IMR-90 (cell line): ENCODE measurements at regions not wholly inside any gene's neighbourhood (a gene's known extent, or its start where the extent isn't known, plus 50 kb on each side); places are given as distances from the start of the nearest gene placed in this dataset.

Experiments used
- ATAC-seq: fragments of 200-7000 bp; cut with Tn5 transposase; 2 replicates; pipeline ENCODE4 v1.9.1; 2020; ENCODE audit warnings: low read depth, mild to moderate bottlenecking, moderate library complexity
- BruUV-seq: library from RNA; stranded (reverse); fragments of 400-500 nt; replicated peaks from 2 replicates; lab custom pipeline; 2021; lab: Mats Ljungman, UMichigan
- CTCF ChIA-PET: fragments of 300-600 bp; formaldehyde crosslinking; extraction: SDS; loops from one replicate; lab custom pipeline; 2021; ENCODE audit warnings: antibody characterized with exemption; lab: Yijun Ruan, JAX
- POLR2A ChIA-PET: fragments of 300-600 bp; sonication (Branson Sonifier 250); formaldehyde crosslinking; loops from one replicate; lab custom pipeline; 2022; ENCODE audit warnings: antibody characterized with exemption; ENCODE audit not compliant: unreplicated experiment; lab: Charles Lee
- DNase-seq: peaks from one replicate; pipeline ENCODE4 v3.0.0; 2013
- H2AFZ ChIP-seq: replicated peaks from 2 replicates; pipeline ENCODE3; 2013; ENCODE audit warnings: low read length, mild to moderate bottlenecking; ENCODE audit not compliant: poor library complexity
- H2AK5ac ChIP-seq: 2 replicates; pipeline ENCODE4 v1.6.1; 2013; ENCODE audit warnings: low read depth, low read length, inconsistent platforms
- H2AK9ac ChIP-seq: replicated peaks from 2 replicates; pipeline ENCODE3; 2013; ENCODE audit warnings: mild to moderate bottlenecking, low read depth, low read length, moderate library complexity; ENCODE audit not compliant: poor library complexity
- H2BK120ac ChIP-seq: 2 replicates; pipeline ENCODE4 v1.6.1; 2013; ENCODE audit warnings: low read depth, low read length, inconsistent platforms
- H2BK15ac ChIP-seq: 3 replicates; pipeline ENCODE4 v1.6.1; 2013; ENCODE audit warnings: low read depth, low read length, inconsistent platforms
- H2BK20ac ChIP-seq: 2 replicates; pipeline ENCODE4 v1.6.1; 2013; ENCODE audit warnings: low read depth, mild to moderate bottlenecking, inconsistent platforms, low read length, moderate library complexity
- H2BK5ac ChIP-seq: 2 replicates; pipeline ENCODE4 v1.6.1; 2013; ENCODE audit warnings: mild to moderate bottlenecking, low read depth, low read length, inconsistent platforms; ENCODE audit not compliant: poor library complexity, severe bottlenecking
- H3K14ac ChIP-seq: replicated peaks from 2 replicates; pipeline ENCODE4 v1.6.1; 2013; ENCODE audit warnings: low read depth, low read length, inconsistent platforms
- H3K18ac ChIP-seq: 2 replicates; pipeline ENCODE4 v1.6.1; 2013; ENCODE audit warnings: low read depth, low read length, control low read depth
- H3K23ac ChIP-seq: 2 replicates; pipeline ENCODE4 v1.6.1; 2013; ENCODE audit warnings: low read depth, low read length, inconsistent platforms
- H3K27ac ChIP-seq: 2 replicates; pipeline ENCODE4 v1.5.1; 2013; ENCODE audit warnings: mild to moderate bottlenecking, control low read depth, low read length; ENCODE audit not compliant: insufficient read depth
- H3K27me3 ChIP-seq: 2 replicates; pipeline ENCODE4 v1.6.1; 2013; ENCODE audit warnings: low read length; ENCODE audit not compliant: control insufficient read depth, insufficient read depth
- H3K36me3 ChIP-seq: 2 replicates; pipeline ENCODE4 v1.6.1; 2013; ENCODE audit warnings: low read length, mixed read lengths; ENCODE audit not compliant: control insufficient read depth, insufficient read depth
- H3K4ac ChIP-seq: 2 replicates; pipeline ENCODE4 v1.6.1; 2013; ENCODE audit warnings: low read depth, low read length, inconsistent platforms
- H3K4me1 ChIP-seq: 2 replicates; pipeline ENCODE4 v1.6.1; 2013; ENCODE audit warnings: low read length, mixed read lengths; ENCODE audit not compliant: control insufficient read depth, insufficient read depth
- H3K4me2 ChIP-seq: 2 replicates; pipeline ENCODE4 v1.6.1; 2013; ENCODE audit warnings: low read depth, mild to moderate bottlenecking, control low read depth, low read length, moderate library complexity
- H3K4me3 ChIP-seq: 2 replicates; pipeline ENCODE4 v1.5.1; 2013; ENCODE audit warnings: low read depth, mild to moderate bottlenecking, control low read depth, low read length, moderate library complexity; ENCODE audit not compliant: insufficient read depth
- H3K56ac ChIP-seq: 2 replicates; pipeline ENCODE4 v1.6.1; 2013; ENCODE audit warnings: low read length, inconsistent platforms; ENCODE audit not compliant: insufficient read depth; ENCODE audit errors: extremely low read depth
- H3K79me1 ChIP-seq, 2 experiments: 2 replicates each; pipeline ENCODE4 v1.6.1; 2013; ENCODE audit warnings: low read length in 2 of 2, inconsistent platforms in 1 of 2, low read depth in 1 of 2
- H3K9ac ChIP-seq: 2 replicates; pipeline ENCODE4 v1.6.1; 2013; ENCODE audit warnings: low read depth, low read length, control low read depth
- H3K9me1 ChIP-seq: 2 replicates; pipeline ENCODE4 v1.6.1; 2013; ENCODE audit warnings: low read length, inconsistent platforms; ENCODE audit not compliant: insufficient read depth
- H3K9me3 ChIP-seq: 2 replicates; pipeline ENCODE4 v1.6.1; 2013; ENCODE audit warnings: low read length; ENCODE audit not compliant: control insufficient read depth, insufficient read depth
- H4K20me1 ChIP-seq: 2 replicates; pipeline ENCODE4 v1.6.1; 2013; ENCODE audit warnings: low read length, inconsistent platforms; ENCODE audit not compliant: insufficient read depth
- H4K5ac ChIP-seq: 2 replicates; pipeline ENCODE4 v1.6.1; 2013; ENCODE audit warnings: mild to moderate bottlenecking, low read depth, low read length, control low read depth
- H4K8ac ChIP-seq, 2 experiments: 2 replicates each; pipeline ENCODE4 v1.6.1; 2013; ENCODE audit warnings: low read depth in 2 of 2, low read length in 2 of 2, control low read depth in 1 of 2, inconsistent platforms in 1 of 2
- H4K91ac ChIP-seq: 2 replicates; pipeline ENCODE4 v1.6.1; 2013; ENCODE audit warnings: low read depth, low read length, inconsistent platforms; ENCODE audit not compliant: insufficient read depth
- FOS ChIP-seq: fragments of 150-350 bp; IDR thresholded peaks from 2 replicates; pipeline ENCODE4 v1.6.1; 2016; ENCODE audit warnings: low read depth, low read length
- MAZ ChIP-seq: IDR thresholded peaks from 2 replicates; pipeline ENCODE4 v1.6.1; 2012; ENCODE audit warnings: low read depth, mild to moderate bottlenecking, low read length, improper control_type of control experiment, moderate library complexity, borderline replicate concordance
- POLR2A ChIP-seq: IDR thresholded peaks from 2 replicates; pipeline ENCODE4 v1.6.1; 2012; ENCODE audit warnings: mild to moderate bottlenecking, low read depth, low read length
- WGBS, 2 experiments: methylation state at CpG; one replicate each; pipeline versions ENCODE4 v1.1.5 to v1.1.7; 2013; ENCODE audit warnings: missing lambda C conversion rate in 2 of 2; ENCODE audit not compliant: insufficient read length in 1 of 2; ENCODE audit errors: extremely low coverage in 2 of 2; 5-methylcytosine and 5-hydroxymethylcytosine counted together
- dilution Hi-C: fragments of 300-500 bp; cut with HindIII; formaldehyde crosslinking; loops from one replicate; pipeline ENCODE4 v1.14.3; 2018; ENCODE audit warnings: low sequenced_read_pairs; ENCODE audit not compliant: unreplicated experiment
- in situ Hi-C: fragments of 300-500 bp; cut with MboI; formaldehyde crosslinking; loops from 3 replicates; pipeline ENCODE4 v1.14.3; 2019; ENCODE audit warnings: low sequenced_read_pairs, inconsistent platforms, mixed read lengths
- intact Hi-C: fragments of 100-400 bp; cut with micrococcal nuclease; formaldehyde crosslinking; loops from 2 replicates; pipeline ENCODE4 v1.10.0; 2022
- TF ChIP-seq, protein P1 (sequence below): fragments of 150-350 bp; IDR thresholded peaks from 2 replicates; pipeline ENCODE4 v1.6.1; 2016; ENCODE audit warnings: low read depth, mild to moderate bottlenecking, low read length, moderate library complexity, borderline replicate concordance

DNA sequence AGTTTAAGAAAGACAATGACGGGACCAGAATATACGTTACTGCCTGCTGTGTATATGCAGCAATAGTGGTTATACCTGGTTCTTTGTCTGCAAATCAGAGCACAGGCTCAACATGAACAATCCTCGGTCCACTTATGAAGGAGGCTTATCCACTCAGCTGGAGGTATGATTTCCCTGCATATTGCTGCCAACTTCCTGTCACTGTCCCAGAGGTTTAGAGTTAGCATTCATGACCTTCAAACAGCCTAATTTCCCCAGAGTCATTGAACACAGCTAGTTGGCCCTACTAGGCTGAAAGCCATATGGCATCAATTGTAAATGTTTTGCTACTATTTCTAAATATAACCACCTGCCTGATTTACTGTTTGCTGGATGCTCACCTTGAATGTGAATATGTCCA is 224.9 kb upstream of the ZNF717 start:
- H3K9me3 ChIP-seq = no peaks in the 10 kb centered on the region
- no peak overlapping the region for H2BK20ac ChIP-seq
- no peak overlapping the region for H4K8ac ChIP-seq
- H3K27ac ChIP-seq = no peak overlapping the region
- H3K4me3 ChIP-seq = no peak overlapping the region
- no peak overlapping the region for H3K56ac ChIP-seq
- no peak overlapping the region for H3K14ac ChIP-seq
- no peaks in the 10 kb centered on the region for H3K9me1 ChIP-seq
- H3K79me1 ChIP-seq = no peaks in the 10 kb centered on the region
- no peak overlapping the region for H2BK15ac ChIP-seq
- BruUV-seq = no TSS peak
- H2BK120ac ChIP-seq = no peak overlapping the region
- no peak for DNase-seq
- H3K36me3 ChIP-seq = no peaks in the 10 kb centered on the region
- H2BK5ac ChIP-seq = no peak overlapping the region
- ATAC-seq = no peak
- dilution Hi-C loops (no loop called here), in situ Hi-C loops (no loop called here), intact Hi-C loops (no loop called here)
- H3K9ac ChIP-seq = no peak overlapping the region
- no peak overlapping the region for H3K23ac ChIP-seq
- WGBS, 2 experiments = no CpG with 5 or more reads among the region's 3 CpGs
- no peak overlapping the region for H3K4ac ChIP-seq
- H3K4me2 ChIP-seq = no peak overlapping the region
- H2AK9ac ChIP-seq = no peak overlapping the region
- H4K91ac ChIP-seq = no peak overlapping the region
- ChIA-PET CTCF (no interaction called here), POLR2A (no interaction called here)
- H3K18ac ChIP-seq = no peak overlapping the region
- H4K20me1 ChIP-seq = no peaks in the 10 kb centered on the region
- no peaks in the 10 kb centered on the region for H3K4me1 ChIP-seq
- no peak overlapping the region for H4K5ac ChIP-seq
- H3K27me3 ChIP-seq = no peaks in the 10 kb centered on the region
- no peak overlapping the region for H2AK5ac ChIP-seq
- no peak overlapping the region for H2AFZ ChIP-seq
- TF ChIP-seq MAZ (no peak), POLR2A (no peak), FOS (no peak)
- TF ChIP-seq, protein P1, sequence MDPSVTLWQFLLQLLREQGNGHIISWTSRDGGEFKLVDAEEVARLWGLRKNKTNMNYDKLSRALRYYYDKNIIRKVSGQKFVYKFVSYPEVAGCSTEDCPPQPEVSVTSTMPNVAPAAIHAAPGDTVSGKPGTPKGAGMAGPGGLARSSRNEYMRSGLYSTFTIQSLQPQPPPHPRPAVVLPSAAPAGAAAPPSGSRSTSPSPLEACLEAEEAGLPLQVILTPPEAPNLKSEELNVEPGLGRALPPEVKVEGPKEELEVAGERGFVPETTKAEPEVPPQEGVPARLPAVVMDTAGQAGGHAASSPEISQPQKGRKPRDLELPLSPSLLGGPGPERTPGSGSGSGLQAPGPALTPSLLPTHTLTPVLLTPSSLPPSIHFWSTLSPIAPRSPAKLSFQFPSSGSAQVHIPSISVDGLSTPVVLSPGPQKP = no peak
